Endometrium (tissue), 2 donors: ENCODE measurements at regions not wholly inside any gene's neighbourhood (a gene's known extent, or its start where the extent isn't known, plus 50 kb on each side); places are given as distances from the start of the nearest gene placed in this dataset.
A peak's percentile ranks its signal among the peaks of the same experiment; 100 is the strongest.

Experiments
- FAIRE-seq: peaks from 2 replicates; lab custom pipeline; 2012; peaks lifted over from hg19 to GRCh38; lab: Jason Lieb, UNC
- donor health status: control.
- donor health status: control.

- no peak for FAIRE-seq
Measured at GRCh38 chr13:64075543-64076271, 2660.1 kb upstream of the PCDH20 start.

- FAIRE-seq = no peak
Measured at GRCh38 chr13:64074971-64075474, 2659.4 kb upstream of the PCDH20 start.

GRCh38 chr13:64073203-64073602 is 2657.6 kb upstream of the PCDH20 start:
- FAIRE-seq = no peak

DNA sequence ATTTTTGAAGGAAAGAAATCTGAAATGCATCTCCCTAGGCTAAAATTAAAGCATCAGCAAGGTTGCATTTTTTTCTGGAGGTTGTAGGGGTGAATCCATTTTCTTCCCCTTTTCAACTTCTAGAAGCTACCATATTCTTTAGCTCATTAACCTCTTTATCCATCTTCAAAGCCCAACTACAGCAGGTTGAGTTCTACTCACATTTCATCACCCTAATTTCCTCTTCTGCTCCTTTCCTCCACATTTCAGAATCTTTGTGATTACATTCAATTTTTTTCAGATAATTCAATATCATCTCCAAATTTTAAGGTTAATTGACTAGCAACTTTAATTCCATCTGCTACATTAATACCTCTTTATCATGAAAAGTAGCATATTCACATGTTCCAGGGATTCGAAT is 2655.7 kb upstream of the PCDH20 start:
- FAIRE-seq = no peak

GRCh38 chr13:64069892-64070291 is 2654.2 kb upstream of the PCDH20 start:
- no peak for FAIRE-seq

GRCh38 chr13:64066711-64067110 is 2651.1 kb upstream of the PCDH20 start:
- FAIRE-seq = no peak

- no peak for FAIRE-seq
Measured at GRCh38 chr13:64061649-64062048, 2646.0 kb upstream of the PCDH20 start.

DNA sequence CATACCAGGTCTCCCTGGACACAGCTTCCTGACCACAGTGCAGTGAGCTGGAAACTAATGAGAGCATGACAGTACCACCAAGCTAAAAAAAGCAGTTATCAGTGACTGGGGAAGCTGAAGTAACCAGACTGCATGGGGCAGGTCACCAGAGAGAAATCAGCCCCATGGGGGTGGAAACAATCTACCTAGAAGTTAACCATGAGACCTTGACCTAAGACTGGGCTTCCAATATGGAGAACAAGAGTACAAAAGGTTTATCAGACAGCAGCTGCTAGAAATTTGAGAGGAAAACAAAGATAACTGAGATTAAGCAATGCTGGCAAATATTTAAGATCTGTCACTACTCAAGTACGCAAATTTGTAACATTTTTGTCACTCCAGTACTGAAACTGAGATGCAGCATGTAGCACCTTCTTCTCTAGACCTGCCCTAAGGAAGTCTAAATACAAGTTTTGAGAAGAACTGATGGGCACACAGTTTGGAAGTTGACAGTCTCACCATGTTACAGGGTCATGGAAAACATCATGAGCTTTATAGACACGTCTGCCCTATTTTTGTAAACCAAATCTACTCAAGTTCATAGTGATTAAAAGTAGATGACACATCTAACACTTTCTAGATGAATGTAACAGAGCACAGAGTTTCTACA is 2641.8 kb upstream of the PCDH20 start:
- no peak for FAIRE-seq

DNA sequence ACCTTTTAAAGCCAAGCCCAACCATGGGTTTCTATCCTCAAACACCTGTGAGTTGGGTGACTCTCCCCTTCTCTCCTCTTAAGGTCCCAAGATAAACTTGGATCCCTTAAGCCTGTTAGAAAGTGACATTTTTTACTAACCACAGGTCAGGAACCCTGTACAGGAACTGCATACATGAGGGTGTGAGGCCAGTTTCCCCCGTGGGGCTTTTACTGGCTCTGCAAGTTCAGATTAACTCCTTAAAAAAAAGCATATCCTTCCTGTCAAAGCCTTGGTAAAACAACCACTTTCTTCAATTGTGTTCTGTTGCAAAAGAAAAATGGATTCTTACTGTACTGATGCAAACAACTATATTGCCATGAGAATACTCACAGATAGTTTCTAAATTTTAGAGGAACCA is 2638.7 kb upstream of the PCDH20 start:
- no peak for FAIRE-seq

DNA sequence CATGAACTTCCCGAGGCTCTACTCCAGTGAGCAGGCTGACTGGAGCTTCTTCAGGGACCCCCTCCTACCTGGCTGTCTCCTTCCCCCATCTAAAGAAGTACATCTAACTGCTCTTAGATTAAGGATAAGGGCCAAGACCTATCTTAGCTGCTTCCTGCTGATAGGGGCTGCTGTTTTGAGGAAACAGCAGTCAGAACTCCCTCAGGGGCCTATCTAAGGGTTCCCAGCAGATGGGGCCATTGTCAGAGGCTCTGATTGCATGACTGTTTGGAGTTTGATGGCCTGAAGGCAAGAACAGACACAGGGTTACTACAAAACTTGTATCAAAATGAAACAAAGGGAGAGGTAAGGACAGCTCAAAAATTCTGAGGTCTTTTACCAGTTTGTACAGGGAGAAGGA is 2636.9 kb upstream of the PCDH20 start:
- FAIRE-seq = no peak

DNA sequence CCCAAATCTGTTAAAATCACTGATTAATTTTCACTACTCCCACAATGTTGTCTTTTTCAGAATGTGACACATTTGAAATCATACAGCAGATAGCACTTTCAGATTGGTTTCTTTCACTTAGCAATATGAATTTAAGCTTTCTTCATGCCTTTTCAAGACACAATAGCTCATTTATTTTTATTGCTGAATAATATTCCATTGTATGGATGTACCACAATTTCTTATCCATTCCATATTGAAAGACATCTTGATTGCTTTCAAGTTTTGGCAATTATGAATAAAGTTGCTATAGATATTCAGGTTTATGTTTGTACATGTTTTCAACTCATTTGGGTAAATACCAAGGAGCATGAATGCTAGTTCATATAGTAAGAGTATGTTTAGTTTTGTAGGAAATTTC is 2635.6 kb upstream of the PCDH20 start:
- no peak for FAIRE-seq

DNA sequence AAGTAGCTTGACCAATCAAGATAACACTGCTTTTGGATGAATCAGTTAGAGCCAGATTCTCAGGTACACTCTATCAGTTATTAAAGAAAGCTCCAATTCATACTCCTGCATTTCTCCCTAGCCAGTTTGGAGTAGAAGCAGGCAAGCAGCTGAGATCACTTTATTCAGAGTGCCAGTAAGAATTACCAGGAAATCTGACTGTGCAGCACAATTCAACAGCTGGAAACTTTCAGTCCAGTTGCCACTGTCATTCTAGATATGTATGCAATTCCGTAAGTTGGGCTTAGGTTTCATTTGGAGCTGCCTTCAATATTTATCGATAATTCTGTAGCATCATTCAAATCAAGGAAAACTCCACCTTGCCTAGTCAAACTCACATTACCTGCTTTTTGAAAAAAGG is 2625.6 kb upstream of the PCDH20 start:
- FAIRE-seq = no peak

- FAIRE-seq = no peak
Measured at GRCh38 chr13:64033921-64034320, 2618.3 kb upstream of the PCDH20 start.

DNA sequence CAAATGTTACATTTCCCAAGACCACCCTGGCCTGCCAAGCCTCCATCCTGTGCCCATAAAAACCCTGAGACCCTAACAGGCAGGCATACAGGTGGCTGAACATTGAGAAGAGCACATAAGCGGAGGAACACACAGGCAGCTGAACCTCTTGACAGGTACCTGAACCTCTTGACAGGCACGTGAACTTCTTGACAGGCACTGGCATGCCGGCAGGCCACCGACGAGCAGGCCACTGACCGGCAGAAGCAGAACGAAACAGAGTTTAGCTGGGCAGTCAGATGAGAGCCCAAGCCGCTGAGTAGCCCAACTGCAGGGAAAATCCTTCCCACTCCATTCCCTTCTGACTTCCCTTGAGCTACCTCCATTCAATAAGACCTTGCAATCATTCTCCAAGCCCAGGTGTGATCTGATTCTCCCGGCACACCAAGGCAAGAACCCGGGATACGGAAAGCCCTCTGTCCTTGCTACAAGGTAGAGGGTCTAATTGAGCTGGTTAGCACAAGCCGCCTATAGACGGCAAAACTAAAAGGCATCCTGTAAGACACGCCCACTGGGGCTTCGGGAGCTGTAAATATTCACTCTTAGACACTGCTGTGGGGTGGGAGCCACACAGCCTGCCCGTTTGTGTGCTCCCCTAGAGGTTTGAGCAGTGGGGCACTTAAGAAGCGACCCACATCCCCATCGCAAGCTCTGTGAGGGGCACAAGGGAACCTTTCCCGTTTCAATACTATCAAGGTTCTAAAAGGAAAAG is 2613.9 kb upstream of the PCDH20 start:
- no peak for FAIRE-seq

DNA sequence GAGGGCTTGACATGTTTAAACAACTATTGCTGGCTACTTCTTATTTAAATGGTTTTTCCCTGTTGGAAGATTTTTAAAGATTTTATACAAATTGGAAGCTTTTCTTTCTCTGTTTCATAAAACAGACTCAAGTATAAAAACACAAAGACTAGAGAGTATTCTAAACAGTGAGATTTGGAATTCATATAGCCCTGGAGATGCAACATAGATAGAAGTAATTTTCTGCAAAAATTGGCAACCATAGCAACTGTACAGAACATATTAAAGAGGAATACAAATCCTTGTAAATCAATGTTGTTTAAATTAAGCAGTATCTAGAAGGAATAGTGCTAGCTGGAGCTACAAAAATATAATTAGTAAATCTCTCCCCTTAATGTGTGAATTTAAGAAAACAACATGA is 2612.9 kb upstream of the PCDH20 start:
- FAIRE-seq = no peak

DNA sequence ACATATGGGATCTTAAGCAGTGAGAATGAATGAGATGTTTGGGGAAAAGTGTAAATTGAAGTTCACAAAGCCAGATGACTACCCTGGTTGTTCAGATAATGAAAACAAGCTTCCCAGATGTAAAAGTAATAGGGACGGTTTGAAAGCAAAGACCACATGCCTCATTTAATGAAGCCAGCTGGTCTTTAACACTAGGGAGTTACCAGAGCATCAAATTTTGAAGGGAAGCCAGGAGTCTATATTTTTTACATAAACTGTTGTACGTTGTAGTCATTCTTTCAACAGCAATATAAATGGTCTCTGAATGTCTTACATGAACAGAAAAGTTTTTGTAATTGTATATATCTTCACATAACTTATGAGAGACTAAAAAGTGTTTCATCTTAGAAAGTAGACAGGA is 2604.5 kb upstream of the PCDH20 start:
- FAIRE-seq = peak; percentile 87

DNA sequence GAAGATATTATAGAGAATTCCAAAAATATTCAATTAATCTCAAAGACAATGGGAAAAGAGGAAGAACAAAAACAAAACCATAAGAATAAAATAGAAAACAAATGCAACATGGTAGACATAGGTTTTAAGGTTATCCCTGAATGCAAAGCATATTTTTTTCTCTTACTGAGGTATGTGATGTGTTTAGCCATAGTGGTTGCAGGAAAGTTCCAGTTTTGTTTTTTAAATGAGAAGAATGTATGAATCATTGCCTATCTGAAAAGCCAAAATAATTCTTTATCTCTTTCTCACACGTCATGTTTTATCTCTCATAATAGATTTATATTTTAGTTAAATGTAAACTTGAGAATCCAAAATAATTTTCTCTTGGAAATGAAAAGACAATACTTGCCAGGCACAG is 2591.7 kb upstream of the PCDH20 start:
- FAIRE-seq = no peak

DNA sequence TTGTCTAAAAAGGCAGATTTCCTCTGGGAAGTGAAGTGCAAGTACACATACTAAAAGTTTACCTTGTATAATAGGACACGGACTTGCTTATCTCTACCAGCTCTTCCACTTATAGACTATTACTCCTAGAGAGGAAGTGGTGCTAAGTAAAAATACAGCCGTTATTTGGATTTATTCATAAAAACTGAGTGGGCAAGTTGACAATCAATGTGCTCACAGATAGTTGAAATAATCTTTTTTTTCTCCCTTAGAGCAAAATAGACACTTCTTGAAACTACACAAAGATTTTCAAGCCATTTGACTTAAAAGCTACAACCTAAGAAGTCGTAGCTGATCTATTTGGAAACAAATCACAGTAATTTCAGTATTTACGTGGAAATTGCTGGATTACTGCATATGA is 2584.7 kb upstream of the PCDH20 start:
- no peak for FAIRE-seq

DNA sequence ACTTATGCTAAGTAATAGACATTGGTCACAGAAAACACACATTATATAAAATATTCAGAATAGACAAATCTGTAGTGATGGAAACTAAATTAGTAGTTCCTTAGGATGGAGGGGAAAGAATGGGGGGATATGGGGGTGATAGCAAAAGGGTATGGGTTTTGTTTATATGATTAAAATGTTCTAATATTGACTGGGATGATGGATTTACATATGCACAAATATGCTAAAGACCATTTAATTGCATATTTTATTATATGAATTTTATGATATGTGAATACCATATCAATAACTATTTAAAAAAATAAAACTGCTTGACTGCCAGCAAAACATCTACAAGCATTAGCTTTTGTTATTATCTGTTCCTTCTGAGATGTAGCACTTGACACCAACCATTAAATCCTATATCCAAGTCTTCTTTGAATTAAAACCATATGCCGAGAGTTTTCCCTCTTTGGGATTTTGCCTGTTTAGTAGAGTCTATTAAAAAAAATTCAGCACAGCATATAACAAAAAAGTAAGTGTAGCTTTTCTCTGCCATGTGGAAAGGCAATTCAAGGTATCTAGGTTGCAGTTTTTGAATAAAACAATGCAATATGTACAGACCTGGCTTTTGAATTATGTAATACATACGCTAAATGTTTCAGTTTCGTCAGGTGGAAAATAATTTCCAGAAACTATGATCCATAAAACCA is 2584.1 kb upstream of the PCDH20 start:
- FAIRE-seq = no peak

- FAIRE-seq = no peak
Measured at GRCh38 chr13:63983366-63983765, 2567.7 kb upstream of the PCDH20 start.

DNA sequence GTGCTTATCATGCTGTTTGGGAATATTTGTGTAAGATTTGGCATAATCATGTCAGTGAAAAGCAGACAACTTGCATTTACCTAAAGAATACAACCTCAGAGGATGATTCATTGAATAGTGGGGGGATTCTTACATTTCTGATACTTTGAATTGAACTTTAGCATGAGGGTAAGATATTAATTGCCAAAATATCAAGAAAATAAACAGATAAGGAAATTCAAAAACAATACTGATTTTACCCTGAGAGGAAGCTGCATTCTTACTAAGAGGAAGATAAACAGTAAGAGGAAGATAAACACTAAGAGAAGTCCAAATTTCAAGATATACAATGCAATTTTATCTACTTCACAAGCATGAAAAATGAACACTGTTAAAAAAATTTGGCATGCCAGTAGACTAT is 2564.3 kb upstream of the PCDH20 start:
- no peak for FAIRE-seq

- FAIRE-seq = no peak
Measured at GRCh38 chr13:63972328-63972727, 2556.7 kb upstream of the PCDH20 start.

GRCh38 chr13:63954683-63955082 is 2539.0 kb upstream of the PCDH20 start:
- FAIRE-seq = no peak
